ENCODE measurements at regions not wholly inside any gene's neighbourhood (a gene's known extent, or its start where the extent isn't known, plus 50 kb on each side); places are given as distances from the start of the nearest gene placed in this dataset.
A peak's percentile ranks its signal among the peaks of the same experiment; 100 is the strongest.

GRCh38 chr1:244970744-244971551, 106.6 kb upstream of the HNRNPU start:
- peak overlapping the region; percentile 98 for H3K9ac ChIP-seq (ENCODE audit: insufficient read length)
- no peak for TF ChIP-seq EZH2 (IDR thresholded peaks at IDR 0.05)
- TF ChIP-seq FOXP2 (optimal IDR thresholded peaks at IDR 0.05; ENCODE audit: control extremely low read depth, extremely low read length, insufficient read depth) = no peak
- TF ChIP-seq POLR2AphosphoS5 (IDR thresholded peaks at IDR 0.05; ENCODE audit: borderline replicate concordance, low read depth, low read length) = peak; percentile 53
- peak; percentile 58 for DNase-seq (ENCODE audit: low read depth, low spot score)
- peak overlapping the region; percentile 99 for H3K4me3 ChIP-seq
- H3K27ac ChIP-seq = peak overlapping the region; percentile 99
- H3K36me3 ChIP-seq (ENCODE audit: insufficient read depth, low read length) = no peaks in the 10 kb centered on the region
- no peaks in the 10 kb centered on the region for H3K9me3 ChIP-seq (ENCODE audit: low read depth, low read length)

- Histone ChIP-seq H3K27ac (peak overlapping the region; percentile 99), H3K4me3 (peak overlapping the region; percentile 99), H3K9me3 (ENCODE audit: low read depth, low read length) (no peaks in the 10 kb centered on the region), H3K9ac (ENCODE audit: insufficient read length) (peak overlapping the region; percentile 98), H3K36me3 (ENCODE audit: insufficient read depth, low read length) (no peaks in the 10 kb centered on the region)
- no peak for DNase-seq (ENCODE audit: low read depth, low spot score)
- TF ChIP-seq POLR2AphosphoS5 (IDR thresholded peaks at IDR 0.05; ENCODE audit: borderline replicate concordance, low read depth, low read length) (no peak), FOXP2 (optimal IDR thresholded peaks at IDR 0.05; ENCODE audit: control extremely low read depth, extremely low read length, insufficient read depth) (no peak), EZH2 (IDR thresholded peaks at IDR 0.05) (no peak)
Measured at GRCh38 chr1:244970236-244970743, 105.9 kb upstream of the HNRNPU start.

GRCh38 chr1:244969355-244970235, 105.3 kb upstream of the HNRNPU start:
- Histone ChIP-seq H3K4me3 (peak overlapping the region; percentile 99), H3K9me3 (ENCODE audit: low read depth, low read length) (no peaks in the 10 kb centered on the region), H3K27ac (peak overlapping the region; percentile 94), H3K9ac (ENCODE audit: insufficient read length) (peak overlapping the region; percentile 89), H3K36me3 (ENCODE audit: insufficient read depth, low read length) (no peaks in the 10 kb centered on the region)
- DNase-seq (ENCODE audit: low read depth, low spot score) = peak; percentile 35
- TF ChIP-seq POLR2AphosphoS5 (IDR thresholded peaks at IDR 0.05; ENCODE audit: borderline replicate concordance, low read depth, low read length) (peak; percentile 75), EZH2 (IDR thresholded peaks at IDR 0.05) (no peak)

- no peak for DNase-seq (ENCODE audit: low read depth, low spot score)
- Histone ChIP-seq H3K27ac (peak overlapping the region; percentile 94), H3K4me3 (peak overlapping the region; percentile 99), H3K9me3 (ENCODE audit: low read depth, low read length) (no peaks in the 10 kb centered on the region), H3K9ac (ENCODE audit: insufficient read length) (peak overlapping the region; percentile 89), H3K36me3 (ENCODE audit: insufficient read depth, low read length) (no peaks in the 10 kb centered on the region)
- TF ChIP-seq EZH2 (IDR thresholded peaks at IDR 0.05) (no peak), FOXP2 (optimal IDR thresholded peaks at IDR 0.05; ENCODE audit: control extremely low read depth, extremely low read length, insufficient read depth) (no peak), POLR2AphosphoS5 (IDR thresholded peaks at IDR 0.05; ENCODE audit: borderline replicate concordance, low read depth, low read length) (no peak)
Measured at GRCh38 chr1:244968881-244969280, 104.5 kb upstream of the HNRNPU start.

- Histone ChIP-seq H3K9ac (ENCODE audit: insufficient read length) (no peak overlapping the region), H3K4me3 (no peak overlapping the region), H3K36me3 (ENCODE audit: insufficient read depth, low read length) (no peaks in the 10 kb centered on the region), H3K27ac (peak overlapping the region; percentile 94; the same call in 1 of the 2 replicates), H3K9me3 (ENCODE audit: low read depth, low read length) (no peaks in the 10 kb centered on the region)
- no peak for DNase-seq (ENCODE audit: low read depth, low spot score)
- TF ChIP-seq FOXP2 (optimal IDR thresholded peaks at IDR 0.05; ENCODE audit: control extremely low read depth, extremely low read length, insufficient read depth) (no peak), EZH2 (IDR thresholded peaks at IDR 0.05) (no peak), POLR2AphosphoS5 (IDR thresholded peaks at IDR 0.05; ENCODE audit: borderline replicate concordance, low read depth, low read length) (no peak)
Measured at GRCh38 chr1:244968471-244968871, 104.1 kb upstream of the HNRNPU start.

GRCh38 chr1:244967159-244967558, 102.8 kb upstream of the HNRNPU start:
- no peak overlapping the region for H3K27ac ChIP-seq
- H3K36me3 ChIP-seq (ENCODE audit: insufficient read depth, low read length) = no peaks in the 10 kb centered on the region
- H3K4me3 ChIP-seq = no peak overlapping the region
- DNase-seq (ENCODE audit: low read depth, low spot score) = no peak
- H3K9me3 ChIP-seq (ENCODE audit: low read depth, low read length) = no peaks in the 10 kb centered on the region
- H3K9ac ChIP-seq (ENCODE audit: insufficient read length) = no peak overlapping the region
- TF ChIP-seq FOXP2 (optimal IDR thresholded peaks at IDR 0.05; ENCODE audit: control extremely low read depth, extremely low read length, insufficient read depth) (no peak), POLR2AphosphoS5 (IDR thresholded peaks at IDR 0.05; ENCODE audit: borderline replicate concordance, low read depth, low read length) (no peak), EZH2 (IDR thresholded peaks at IDR 0.05) (no peak)

- H3K9ac ChIP-seq (ENCODE audit: insufficient read length) = no peak overlapping the region
- no peak overlapping the region for H3K27ac ChIP-seq
- DNase-seq (ENCODE audit: low read depth, low spot score) = no peak
- H3K4me3 ChIP-seq = no peak overlapping the region
- TF ChIP-seq EZH2 (IDR thresholded peaks at IDR 0.05) = no peak
- no peak for TF ChIP-seq FOXP2 (optimal IDR thresholded peaks at IDR 0.05; ENCODE audit: control extremely low read depth, extremely low read length, insufficient read depth)
- no peaks in the 10 kb centered on the region for H3K36me3 ChIP-seq (ENCODE audit: insufficient read depth, low read length)
- no peaks in the 10 kb centered on the region for H3K9me3 ChIP-seq (ENCODE audit: low read depth, low read length)
Measured at GRCh38 chr1:244965185-244966030, 101.1 kb upstream of the HNRNPU start.

Data from SK-N-MC (cell line).